GM19467 (cell line): ENCODE measurements at regions not wholly inside any gene's neighbourhood (a gene's known extent, or its start where the extent isn't known, plus 50 kb on each side); places are given as distances from the start of the nearest gene placed in this dataset.

Source experiments
- ATAC-seq: cut with Tn5 transposase; IDR thresholded peaks from one replicate; pipeline ENCODE4 v1.9.1; 2021; ENCODE audit warnings: mild to moderate bottlenecking, moderate library complexity; ENCODE audit not compliant: unreplicated experiment

DNA sequence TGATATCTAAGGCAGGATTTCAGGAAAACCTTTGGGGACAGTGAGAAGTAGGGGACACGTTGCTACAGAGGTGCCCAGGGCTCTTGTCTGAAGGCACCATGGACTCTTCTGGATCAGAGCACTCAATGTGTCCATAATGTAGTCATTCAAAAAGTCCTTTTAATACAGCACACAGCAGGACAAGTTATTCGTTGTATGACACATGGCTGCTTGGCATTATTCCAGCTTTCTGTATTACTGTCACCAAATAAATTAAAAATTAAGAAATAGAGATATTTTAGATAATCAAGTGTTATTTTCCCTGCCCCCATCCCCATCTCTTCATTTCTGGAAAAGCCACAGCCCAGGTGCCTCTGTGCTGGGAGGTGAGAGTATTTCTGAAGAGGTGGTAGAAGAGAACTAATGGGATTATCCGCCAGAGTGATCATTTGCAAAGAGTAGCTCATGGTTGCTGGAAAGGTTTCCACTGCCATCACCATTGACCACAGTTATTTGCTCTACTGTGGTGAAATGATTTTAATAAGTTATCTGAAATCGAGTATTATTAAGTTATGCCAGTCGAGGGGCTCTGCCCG, 83.0 kb downstream of the CXCL12 start:
- no peak for ATAC-seq

DNA sequence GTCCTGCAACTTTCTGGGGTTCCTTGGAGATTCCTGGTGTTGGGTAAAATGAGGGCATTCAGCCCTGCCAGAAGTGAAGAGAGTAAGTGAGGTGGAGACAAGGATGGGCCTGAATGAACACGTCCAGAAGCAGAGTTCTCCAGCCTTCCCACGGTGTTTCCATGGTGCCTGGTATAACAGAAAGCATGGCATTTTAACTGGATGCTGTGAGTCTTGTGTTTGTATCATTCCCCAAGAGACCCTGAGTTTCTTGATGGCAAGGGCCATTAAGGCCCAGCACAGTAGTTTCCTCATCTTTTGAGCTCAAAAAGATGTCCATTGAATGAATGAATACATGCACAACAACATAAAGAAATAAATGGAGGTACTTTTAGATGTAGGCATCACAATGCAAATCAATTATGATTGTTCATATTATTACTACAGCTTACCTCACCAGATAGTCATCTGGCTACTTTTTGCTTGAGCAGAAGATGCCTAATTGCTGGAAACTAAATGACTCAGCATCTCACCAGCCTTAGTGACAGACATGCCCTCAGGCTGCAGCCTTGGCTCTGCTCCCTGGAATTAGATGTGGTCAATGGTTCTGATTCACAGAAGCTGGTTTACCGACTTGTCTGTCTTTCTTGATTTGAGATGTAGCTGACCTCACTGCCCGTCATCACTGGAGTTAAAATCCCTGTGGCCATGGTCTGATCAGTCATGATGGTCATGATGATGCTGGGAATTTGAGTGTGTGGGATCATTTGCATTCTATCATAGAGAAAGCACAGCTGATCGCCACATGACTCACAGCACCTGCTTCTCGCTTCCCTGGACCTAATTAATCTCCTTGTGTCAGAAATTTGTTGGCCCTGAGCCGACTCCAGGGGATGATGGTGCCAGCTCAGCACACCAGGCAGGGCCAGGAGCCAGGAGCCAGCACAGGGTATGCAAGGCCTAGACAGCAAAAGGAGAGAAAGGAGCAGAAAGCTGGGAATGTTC, 83.9 kb downstream of the CXCL12 start:
- no peak for ATAC-seq

DNA sequence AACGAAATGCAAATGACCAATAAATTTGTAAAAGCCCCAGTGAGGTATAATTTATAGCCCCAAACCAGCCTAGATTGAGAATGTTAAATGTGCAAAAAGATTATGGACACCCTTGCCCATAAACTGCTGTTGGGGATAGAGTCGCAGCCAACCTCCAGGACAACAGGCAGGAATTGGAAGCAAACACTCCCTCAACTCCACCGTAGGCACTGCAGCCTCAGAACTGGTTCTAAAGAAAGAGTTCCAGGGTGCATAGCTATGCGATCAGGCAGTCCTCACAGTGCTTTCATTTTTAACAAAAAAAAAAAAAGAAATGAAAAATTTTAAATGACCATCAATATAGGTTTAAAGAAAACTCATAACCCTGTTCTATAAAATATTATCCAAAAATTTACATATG, 86.2 kb downstream of the CXCL12 start:
- ATAC-seq = no peak

DNA sequence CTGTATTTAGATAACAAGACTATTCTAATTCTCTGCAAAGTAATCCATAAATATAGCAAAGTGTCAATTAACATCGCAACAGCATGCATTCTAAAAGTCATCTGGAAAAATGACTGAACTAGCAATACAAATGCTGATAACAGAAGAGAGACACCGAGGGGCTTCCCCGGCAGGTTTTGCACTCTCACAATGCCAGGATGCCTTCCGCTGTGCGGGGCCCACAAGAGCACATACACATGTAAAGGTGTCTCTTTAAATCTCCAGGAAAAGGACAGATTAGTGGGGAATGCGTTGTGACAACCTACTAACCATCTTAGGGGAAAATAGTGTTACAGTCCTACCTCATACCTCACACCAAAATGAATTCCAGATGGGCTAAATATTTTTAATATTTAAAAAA, 86.9 kb downstream of the CXCL12 start:
- ATAC-seq = no peak

DNA sequence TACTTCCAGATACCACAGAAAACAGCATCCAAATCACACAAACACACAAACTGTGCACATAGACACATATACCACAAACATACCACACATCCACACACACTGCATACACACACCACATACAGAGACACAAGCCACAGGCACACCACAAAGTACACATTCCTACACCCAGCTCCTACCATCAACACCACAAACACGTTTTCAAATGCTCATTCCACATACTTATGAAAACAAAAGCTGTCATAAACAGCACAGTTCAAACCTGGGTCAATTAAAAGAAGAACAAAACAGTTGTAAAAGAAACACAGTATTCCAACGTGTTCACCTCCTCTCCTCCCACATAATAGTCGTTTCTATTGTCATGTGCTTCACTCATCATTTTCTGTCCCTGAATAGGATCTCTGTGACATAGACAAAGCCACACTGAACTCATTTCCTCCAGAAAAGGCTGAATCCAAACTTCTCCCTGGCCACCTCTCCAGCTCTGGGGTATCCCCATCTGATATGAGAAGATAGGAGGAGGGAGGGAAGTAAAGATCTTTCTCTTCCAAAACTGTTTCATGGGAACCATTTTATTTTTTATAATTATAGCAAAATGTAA, 89.2 kb downstream of the CXCL12 start:
- no peak for ATAC-seq

DNA sequence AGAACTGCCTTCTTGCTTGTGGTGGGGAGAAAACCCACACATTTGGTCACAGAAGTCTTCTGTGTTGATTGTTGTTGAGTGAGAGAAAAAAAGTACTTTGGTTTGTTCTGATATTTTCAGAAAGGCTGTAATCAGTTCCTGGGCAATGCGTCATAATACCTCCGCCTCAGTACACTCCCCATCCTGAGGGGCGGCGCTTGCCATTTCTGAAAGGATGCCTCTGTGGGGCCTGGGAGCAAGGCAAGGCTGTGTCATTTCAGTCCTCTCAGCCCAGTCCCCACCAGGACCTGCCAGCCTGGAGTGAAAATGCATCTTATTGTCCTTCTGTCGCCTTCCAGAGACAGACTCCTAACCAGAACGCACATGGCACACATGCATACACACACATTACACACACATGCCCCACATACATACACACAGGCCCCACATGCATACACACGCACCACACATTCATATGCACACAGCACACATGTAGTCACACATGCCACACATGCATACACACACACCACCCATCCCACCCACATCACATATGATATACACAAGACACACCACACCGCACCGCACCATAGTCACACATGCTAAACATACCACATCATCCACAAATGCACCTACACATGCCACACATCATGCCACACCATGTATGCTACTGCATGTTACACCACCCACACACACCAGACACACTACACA, 90.0 kb downstream of the CXCL12 start:
- ATAC-seq = no peak

DNA sequence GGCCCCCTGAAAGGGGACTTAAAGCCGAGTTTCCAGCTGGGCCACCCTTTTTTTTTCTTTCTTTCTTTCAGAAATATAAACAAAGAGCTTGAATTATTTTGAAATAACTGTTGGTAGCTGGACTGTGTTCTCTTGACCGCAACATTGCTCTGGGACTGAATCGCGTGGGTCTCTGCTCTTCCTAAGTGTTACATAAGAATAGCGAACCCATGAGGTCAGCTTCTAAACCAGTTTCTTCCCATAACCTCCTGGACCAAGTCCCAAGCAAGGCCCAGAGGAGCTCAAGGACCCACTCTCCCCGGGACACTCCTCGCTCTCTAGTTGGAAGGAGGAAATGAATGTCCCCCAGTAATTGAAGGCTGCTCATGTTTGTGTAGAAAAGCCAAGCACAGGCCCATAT, 91.1 kb downstream of the CXCL12 start:
- ATAC-seq = no peak

DNA sequence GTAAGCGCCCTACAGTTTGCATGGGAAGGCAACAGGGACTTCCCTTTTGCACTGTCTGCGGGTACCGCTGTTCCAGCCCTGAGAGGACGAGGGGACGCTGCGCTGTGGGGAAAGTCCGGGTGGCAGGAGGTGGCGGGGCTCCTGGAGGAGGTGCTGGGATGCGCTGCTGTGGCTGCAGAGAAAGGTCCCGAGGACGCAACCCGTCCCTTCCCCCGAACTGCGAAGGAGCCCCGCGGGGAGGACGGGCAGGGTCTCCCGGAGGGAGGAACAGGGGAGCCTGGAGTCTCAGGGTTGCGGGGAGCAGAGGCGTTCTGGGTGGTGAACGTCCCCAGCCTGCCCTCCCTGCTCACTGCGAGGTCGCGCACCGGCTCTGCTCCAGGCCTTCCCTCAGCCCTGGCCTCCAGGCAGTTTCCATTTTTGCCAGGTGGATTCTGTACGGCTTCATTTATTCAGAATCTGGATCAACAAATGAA, 91.6 kb downstream of the CXCL12 start:
- no peak for ATAC-seq

DNA sequence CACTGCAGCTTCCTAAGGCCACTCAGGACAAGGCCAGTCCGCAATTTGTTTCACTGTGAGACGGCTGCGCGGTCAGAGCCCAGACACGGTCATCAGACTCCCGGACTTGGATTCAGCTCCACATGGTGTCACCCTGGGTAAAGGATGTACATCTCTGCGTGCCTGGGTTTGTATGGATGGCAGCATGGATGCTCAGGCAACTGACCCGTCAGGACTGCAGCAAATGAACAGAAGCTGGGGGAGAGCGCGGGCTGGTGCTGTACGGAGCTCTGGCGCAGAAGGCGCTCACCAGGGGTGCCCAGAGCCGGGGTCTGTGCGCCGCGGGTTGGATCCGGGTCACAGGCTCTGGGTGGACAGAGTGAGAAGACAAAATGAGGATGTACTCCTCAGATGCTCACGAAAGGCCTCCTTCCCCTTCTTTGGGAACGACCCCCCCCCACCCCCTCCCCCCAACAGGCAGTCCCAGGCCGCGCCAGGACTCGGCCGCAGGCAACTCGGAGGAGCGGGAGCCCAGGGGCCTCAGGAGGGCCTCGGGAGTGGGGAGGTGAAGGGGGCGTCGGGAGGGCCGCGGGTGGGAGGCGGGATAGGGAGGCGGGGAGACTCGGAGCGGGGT, 92.4 kb downstream of the CXCL12 start:
- no peak for ATAC-seq

DNA sequence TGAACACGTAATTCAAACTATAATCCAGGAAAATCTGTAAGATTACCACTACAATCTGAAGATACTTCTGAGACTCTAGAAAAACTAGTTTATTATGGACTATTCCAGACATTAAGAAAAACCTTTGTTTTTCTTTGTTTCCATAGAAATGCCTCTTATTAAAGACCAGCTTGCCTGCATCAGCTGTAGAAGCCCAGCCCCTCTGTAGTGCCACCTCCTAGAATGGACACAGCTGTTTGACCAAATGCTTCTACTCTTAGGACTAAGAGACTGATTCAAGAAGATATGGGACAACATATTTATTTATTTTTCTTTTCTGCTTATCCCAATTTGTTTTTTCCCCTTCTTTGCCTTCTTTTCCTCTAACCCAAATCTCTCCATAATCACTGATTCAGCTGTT, 93.8 kb downstream of the CXCL12 start:
- ATAC-seq = no peak

DNA sequence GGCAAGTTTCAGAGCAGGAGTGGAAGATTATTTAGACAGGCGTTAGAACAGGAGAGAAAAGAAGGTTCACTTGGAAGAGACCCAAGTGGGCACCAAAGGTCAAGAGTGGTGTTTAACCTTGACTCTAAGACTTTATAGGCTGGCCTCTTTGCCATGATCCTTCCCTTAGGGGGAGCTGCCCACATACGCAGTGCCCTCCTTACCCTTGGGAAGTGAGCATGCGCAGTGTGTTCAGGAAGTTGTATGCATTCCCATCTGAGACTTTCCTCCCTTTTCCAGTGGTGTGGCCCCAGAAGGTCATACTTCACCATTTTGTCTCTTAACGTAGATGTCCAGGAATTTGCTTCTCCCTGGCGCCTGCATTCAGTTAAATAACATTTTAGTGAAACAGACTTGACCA, 95.8 kb downstream of the CXCL12 start:
- ATAC-seq = no peak

DNA sequence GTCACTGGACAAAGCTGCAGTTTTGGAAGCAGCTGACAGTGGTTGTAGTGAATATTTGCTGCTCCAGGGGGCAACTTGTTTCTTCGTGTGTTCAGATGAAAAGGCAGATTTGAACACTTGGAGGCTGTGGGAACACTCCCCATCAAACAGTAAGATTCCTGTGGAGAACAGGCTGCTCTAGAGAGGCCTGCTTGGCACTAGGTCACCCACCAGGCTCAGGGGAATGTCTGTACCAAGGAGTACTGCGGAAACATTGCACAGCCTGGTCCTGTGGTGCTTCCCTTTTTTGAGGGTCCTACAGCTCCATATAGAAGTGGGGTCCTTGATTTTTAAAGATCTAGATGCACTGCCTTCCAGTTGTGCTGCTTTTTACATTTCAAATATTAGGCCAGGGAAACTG, 97.5 kb downstream of the CXCL12 start:
- no peak for ATAC-seq

DNA sequence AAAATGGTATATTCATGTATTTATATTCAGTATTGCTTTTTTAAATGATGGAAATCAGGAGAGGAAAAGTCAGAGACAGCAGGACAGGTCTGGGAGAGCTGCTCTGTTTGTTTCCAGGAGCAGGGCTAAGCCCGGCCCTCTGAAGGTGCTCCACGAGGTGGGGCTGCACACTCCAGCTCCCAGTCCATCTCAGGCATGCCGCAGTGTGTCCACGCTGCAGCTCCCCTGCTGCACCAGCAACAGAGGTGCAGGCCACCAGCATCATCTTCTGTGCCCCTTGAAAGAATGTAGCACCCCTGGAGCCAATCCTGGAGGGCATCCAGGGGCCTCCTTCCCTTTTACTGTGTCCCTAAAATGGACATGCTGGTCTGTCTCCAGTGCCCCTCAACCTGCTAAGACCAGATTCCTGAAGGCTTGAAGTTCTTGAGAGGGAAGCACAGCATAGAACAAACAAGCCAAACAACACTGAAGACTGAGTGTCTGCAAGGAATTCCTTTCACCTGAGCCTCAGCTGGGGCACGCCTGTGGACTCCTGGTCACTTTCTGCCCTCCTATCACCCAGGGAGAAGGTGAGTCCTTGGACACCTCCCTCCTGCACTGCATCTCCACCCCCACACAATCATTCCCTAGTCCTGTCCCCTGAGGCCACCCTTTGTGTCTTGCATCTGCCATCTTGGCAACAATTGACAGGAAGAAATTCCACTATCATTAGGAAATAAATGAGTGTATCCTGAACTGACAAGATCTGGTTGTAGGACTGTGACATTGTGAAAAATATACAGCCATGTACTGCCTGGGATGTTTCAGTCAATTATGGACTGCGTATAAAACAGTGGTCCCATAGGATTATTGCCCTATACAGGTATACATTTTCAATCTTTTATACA, 100.5 kb downstream of the CXCL12 start:
- ATAC-seq = no peak

DNA sequence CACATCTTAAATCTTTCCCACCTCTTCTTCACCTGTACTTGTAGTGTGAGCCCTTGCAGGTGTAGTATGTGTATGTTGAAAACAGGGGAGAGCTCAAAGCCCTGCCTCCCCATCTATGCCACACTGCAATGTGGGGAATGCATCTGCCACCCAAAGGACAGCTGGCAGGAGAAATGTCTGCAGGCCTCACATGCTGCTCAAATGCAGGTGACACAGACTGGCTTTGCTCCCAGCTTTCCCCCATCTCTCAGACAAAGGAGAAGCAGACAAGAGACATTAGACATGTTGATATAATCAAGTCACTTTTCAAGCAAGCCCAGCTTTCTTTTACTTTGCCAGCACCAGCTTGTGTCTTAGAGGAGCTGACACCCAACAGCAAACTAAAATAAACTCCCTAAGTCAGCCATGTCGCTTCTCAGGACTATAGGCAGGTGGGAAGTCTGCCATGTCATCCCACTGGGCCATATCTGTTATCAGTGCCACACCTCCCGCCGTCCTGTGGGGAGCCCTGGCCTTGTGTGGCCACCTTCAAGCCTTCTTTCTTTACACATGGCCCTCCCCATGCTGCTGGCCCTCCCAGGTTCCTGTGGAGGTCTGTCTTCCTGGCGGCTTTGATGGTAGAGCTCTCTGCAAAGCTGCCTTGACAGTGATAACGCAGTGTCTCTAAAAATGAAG, 102.1 kb downstream of the CXCL12 start:
- ATAC-seq = no peak

DNA sequence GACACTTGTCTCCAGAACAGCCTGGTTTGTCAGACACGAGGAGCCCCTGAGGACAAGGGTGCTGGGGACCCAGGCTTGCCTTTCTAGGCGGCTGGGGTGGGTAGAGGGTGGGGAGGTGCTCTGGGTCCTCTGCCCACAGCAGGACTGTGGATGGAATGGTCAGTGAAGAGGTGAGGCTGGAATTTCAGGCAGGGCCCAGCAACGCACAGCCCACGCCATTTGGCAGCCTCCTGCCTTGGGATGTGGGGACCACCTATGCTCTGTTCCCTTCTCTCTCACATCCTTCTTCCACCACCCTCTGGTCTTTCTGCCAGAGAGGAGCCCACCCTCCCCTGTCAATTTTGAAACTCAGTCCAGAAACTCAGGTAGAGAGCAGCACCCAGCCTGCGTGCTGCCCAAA, 103.2 kb downstream of the CXCL12 start:
- no peak for ATAC-seq

DNA sequence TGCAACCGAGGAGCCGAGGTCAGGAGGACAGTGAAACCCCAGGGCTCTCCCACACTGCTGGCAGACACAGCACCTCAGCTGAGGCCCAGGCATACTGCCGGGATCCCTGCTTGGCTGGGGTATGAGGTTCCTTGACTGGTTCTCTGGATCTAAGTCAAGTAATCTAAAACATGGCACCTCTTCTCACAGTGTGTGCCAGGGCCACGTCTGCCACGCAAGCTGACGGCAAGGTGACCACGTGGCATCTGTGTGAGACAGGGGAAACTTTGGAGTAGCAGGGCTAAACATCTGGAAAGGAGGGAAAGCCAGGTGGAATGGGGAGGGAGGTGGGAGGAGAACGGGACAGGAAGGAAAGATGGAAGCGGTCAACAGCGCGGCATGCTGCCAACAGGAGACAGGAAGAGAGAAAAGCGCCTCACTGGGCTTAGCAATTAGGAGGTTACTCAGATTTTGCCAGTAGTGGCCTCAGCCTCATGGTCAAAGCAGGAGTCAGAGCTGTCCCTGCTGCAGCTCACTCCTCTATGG, 103.7 kb downstream of the CXCL12 start:
- no peak for ATAC-seq

DNA sequence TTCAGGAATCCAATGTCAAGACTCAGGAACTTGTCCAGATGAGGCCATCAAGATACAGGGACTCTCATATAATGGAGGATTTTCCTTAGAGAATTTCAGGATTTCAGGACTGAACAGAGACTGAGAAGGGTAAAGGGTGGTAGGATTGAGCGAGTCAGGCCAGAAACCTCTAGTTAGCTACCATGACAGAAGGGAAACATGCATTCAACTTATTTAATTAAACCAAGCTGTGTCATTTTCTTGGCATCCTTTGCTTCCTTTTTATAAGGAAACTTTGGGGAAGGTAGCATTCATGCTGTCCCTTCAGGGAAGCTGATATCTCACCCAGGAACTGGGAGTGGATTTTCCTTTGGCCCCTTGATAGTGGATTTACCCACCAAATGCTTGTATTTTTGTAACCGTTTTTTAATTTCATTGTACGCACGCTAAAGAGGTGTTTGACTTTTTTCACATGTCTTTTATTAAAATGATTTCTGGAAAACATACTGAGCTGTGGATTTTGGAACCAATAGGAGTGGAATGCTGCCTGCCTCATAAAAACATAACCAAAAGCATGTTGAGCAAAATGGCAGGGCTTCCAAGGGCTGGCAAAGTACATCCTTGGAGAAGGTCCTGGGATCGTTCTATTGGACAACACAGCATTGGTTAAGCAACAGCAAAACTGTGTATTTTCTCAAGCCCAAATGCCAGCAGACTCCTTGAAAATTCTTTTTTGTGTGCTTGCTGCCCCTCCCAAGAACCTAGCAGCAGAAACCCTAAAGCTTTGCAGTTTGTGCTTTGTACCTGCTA, 104.5 kb downstream of the CXCL12 start:
- ATAC-seq = no peak

DNA sequence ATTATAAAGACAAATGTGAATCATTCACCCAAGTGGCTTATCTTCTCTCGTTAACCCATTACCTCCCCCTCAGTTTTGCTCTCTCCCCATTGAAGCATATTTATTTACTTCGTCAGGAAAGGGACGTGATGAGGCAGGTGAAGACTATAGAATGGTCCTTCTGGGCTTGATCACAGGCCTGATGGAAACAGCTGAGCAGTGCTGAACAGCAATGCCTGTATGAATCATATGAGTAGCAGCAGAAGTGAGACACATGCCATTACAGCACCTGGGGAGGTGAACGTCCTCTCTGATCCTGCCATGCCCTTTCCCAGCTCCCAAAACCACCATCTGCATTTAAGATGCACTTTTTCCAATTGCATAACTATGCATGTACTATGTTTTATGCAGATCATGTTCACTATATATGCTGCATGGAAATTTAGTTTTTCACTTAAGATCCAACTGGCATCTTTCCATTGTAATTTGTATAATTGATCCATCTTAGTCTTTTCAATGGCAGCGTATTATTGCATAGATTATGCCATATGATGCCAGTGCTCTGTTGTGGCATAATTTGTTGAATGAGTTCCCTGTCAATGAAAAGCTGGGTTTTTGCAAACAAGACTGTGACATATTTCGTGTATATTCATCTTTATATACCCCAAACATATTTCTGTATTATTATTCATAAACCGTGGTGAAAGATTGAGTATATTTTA, 105.3 kb downstream of the CXCL12 start:
- no peak for ATAC-seq
